GM12878 (cell line): ENCODE measurements at regions not wholly inside any gene's neighbourhood (a gene's known extent, or its start where the extent isn't known, plus 50 kb on each side); places are given as distances from the start of the nearest gene placed in this dataset.

Source experiments
- ATAC-seq: fragments of 200-7000 bp; cut with Tn5 transposase; 3 replicates; pipeline ENCODE4 v1.9.1; 2020; ENCODE audit warnings: mild to moderate bottlenecking, moderate library complexity
- BruUV-seq: library from RNA; stranded (reverse); fragments of 400-500 nt; replicated peaks from 2 replicates; lab custom pipeline; 2021; lab: Mats Ljungman, UMichigan
- CTCF ChIA-PET: fragments of 300-600 bp; sonication (Branson Sonifier 250); formaldehyde crosslinking; extraction: SDS; loops from one replicate; lab custom pipeline; 2021; ENCODE audit warnings: inconsistent platforms; lab: Yijun Ruan, JAX
- POLR2A ChIA-PET: fragments of 350-600 bp; formaldehyde crosslinking; extraction: SDS; loops from one replicate; lab custom pipeline; 2021; ENCODE audit warnings: inconsistent platforms; lab: Charles Lee
- RAD21 ChIA-PET: fragments of 300-600 bp; sonication (Branson Sonifier 250); formaldehyde crosslinking; loops from one replicate; lab custom pipeline; 2023; ENCODE audit warnings: antibody characterized with exemption; ENCODE audit not compliant: unreplicated experiment; lab: Charles Lee
- SMC1A ChIA-PET: fragments of 300-600 bp; sonication (Branson Sonifier 250); formaldehyde crosslinking; loops from one replicate; lab custom pipeline; 2023; ENCODE audit not compliant: unreplicated experiment, uncharacterized antibody; lab: Charles Lee
- DNase-seq: peaks from one replicate; pipeline ENCODE4 v3.0.0-alpha.2; 2011; ENCODE audit warnings: low read depth, low spot score
- FAIRE-seq: peaks from 3 replicates; lab custom pipeline; 2011; peaks lifted over from hg19 to GRCh38; lab: Jason Lieb, UNC
- H2AFZ ChIP-seq: 2 replicates; pipeline ENCODE4 v1.6.0; 2011; ENCODE audit warnings: low read depth, low read length, control low read depth; ENCODE audit not compliant: control insufficient read depth
- H3K27ac ChIP-seq: 2 replicates; pipeline ENCODE4 v1.5.1; 2011; ENCODE audit warnings: control low read depth; ENCODE audit not compliant: control insufficient read depth, insufficient read depth
- H3K27me3 ChIP-seq, 2 experiments: replicated peaks in 1 of 2; 2 replicates each; pipeline versions ENCODE4 v1.6.0 to v1.6.1; 2011; ENCODE audit warnings: low read length in 1 of 2; ENCODE audit not compliant: control insufficient read depth in 2 of 2, insufficient read depth in 2 of 2
- H3K36me3 ChIP-seq, 2 experiments: 2 replicates each; pipeline ENCODE4 v1.5.1; 2011; ENCODE audit warnings: low read length in 1 of 2; ENCODE audit not compliant: control insufficient read depth in 2 of 2, insufficient read depth in 2 of 2
- H3K4me1 ChIP-seq: 2 replicates; pipeline ENCODE4 v1.6.1; 2011; ENCODE audit warnings: mild to moderate bottlenecking, low read length, moderate library complexity, mixed read lengths; ENCODE audit not compliant: control insufficient read depth, insufficient read depth
- H3K4me2 ChIP-seq: 2 replicates; pipeline ENCODE4 v1.6.0; 2011; ENCODE audit warnings: control low read depth; ENCODE audit not compliant: control insufficient read depth, insufficient read depth
- H3K4me3 ChIP-seq: fragments of 200-600 bp; sonication (generic); 2 replicates; pipeline ENCODE4 v1.5.1; 2016
- H3K79me2 ChIP-seq: 2 replicates; pipeline ENCODE4 v1.6.0; 2011; ENCODE audit warnings: low read length; ENCODE audit not compliant: control insufficient read depth, insufficient read depth
- H3K9ac ChIP-seq: 2 replicates; pipeline ENCODE4 v1.8.0; 2011; ENCODE audit warnings: low read length, control low read depth, mixed read lengths; ENCODE audit not compliant: control insufficient read depth, insufficient read depth
- H3K9me3 ChIP-seq: replicated peaks from 3 replicates; pipeline ENCODE4 v1.5.1; 2011; ENCODE audit warnings: mild to moderate bottlenecking, low read length; ENCODE audit not compliant: control insufficient read depth, insufficient read depth
- H4K20me1 ChIP-seq: 2 replicates; pipeline ENCODE4 v1.6.0; 2011; ENCODE audit not compliant: control insufficient read depth, insufficient read depth
- BCLAF1 ChIP-seq: fragments of 450-650 bp; IDR thresholded peaks from 2 replicates; pipeline ENCODE4 v1.6.1; 2017; ENCODE audit warnings: antibody characterized with exemption, mild to moderate bottlenecking, moderate library complexity
- BHLHE40 ChIP-seq, 2 experiments: fragments of 450-650 bp in 1 of 2; IDR thresholded peaks; 2 replicates each; pipeline ENCODE4 v1.6.1; 2011 to 2017; ENCODE audit warnings: low read depth in 2 of 2, borderline replicate concordance in 1 of 2, improper control_type of control experiment in 1 of 2, low read length in 1 of 2, mild to moderate bottlenecking in 1 of 2
- ESRRA ChIP-seq: IDR thresholded peaks from 2 replicates; pipeline ENCODE4 v1.6.1; 2012; ENCODE audit warnings: mild to moderate bottlenecking, low read length, improper control_type of control experiment
- LARP7 ChIP-seq: fragments of 450-650 bp; IDR thresholded peaks from 2 replicates; pipeline ENCODE4 v1.6.1; 2017; ENCODE audit warnings: mild to moderate bottlenecking
- MEF2B ChIP-seq: fragments of 450-650 bp; IDR thresholded peaks from 2 replicates; pipeline ENCODE4 v1.6.1; 2018; ENCODE audit warnings: mild to moderate bottlenecking, moderate library complexity; ENCODE audit not compliant: partially characterized antibody, poor library complexity, severe bottlenecking
- NR2F1 ChIP-seq: fragments of 450-650 bp; conservative IDR thresholded peaks from 2 replicates; pipeline ENCODE4 v1.6.1; 2017; ENCODE audit warnings: mild to moderate bottlenecking
- SIX5 ChIP-seq: IDR thresholded peaks from 2 replicates; pipeline ENCODE4 v1.6.1; 2011; ENCODE audit warnings: mild to moderate bottlenecking, low read depth, low read length, moderate library complexity; ENCODE audit not compliant: severe bottlenecking
- SMAD1 ChIP-seq: fragments of 450-650 bp; IDR thresholded peaks from 2 replicates; pipeline ENCODE4 v1.6.1; 2018; ENCODE audit warnings: mild to moderate bottlenecking, low read depth; ENCODE audit not compliant: partially characterized antibody
- TBL1XR1 ChIP-seq: IDR thresholded peaks from 2 replicates; pipeline ENCODE4 v1.6.1; 2012; ENCODE audit warnings: low read depth, low read length, improper control_type of control experiment
- WGBS: methylation state at CpG from one replicate; pipeline ENCODE4 v1.1.6; 2016; ENCODE audit warnings: low lambda C conversion rate; ENCODE audit not compliant: insufficient replicate concordance, insufficient coverage; ENCODE audit errors: missing lambda C conversion rate; 5-methylcytosine and 5-hydroxymethylcytosine counted together
- in situ Hi-C: fragments of 300-500 bp; cut with MboI; formaldehyde crosslinking; loops from 9 replicates; pipeline ENCODE4 v1.14.3; 2018; ENCODE audit warnings: mixed read lengths
- intact Hi-C: fragments of 100-400 bp; cut with micrococcal nuclease; formaldehyde crosslinking; loops from one replicate; pipeline ENCODE4 v1.14.2; 2022; ENCODE audit not compliant: unreplicated experiment

- FAIRE-seq (no peak), DNase-seq (no peak), ATAC-seq (no peak)
- BruUV-seq = no TSS peak
- no peaks in the 10 kb centered on the region for H3K27me3 ChIP-seq
- no peaks in the 10 kb centered on the region for H3K79me2 ChIP-seq
- no peaks in the 10 kb centered on the region for H4K20me1 ChIP-seq
- ChIA-PET POLR2A (no interaction called here), CTCF (no interaction called here), SMC1A (no interaction called here), RAD21 (no interaction called here)
- H3K4me3 ChIP-seq = no peak overlapping the region
- H3K9me3 ChIP-seq = no peaks in the 10 kb centered on the region
- intact Hi-C loops (no loop called here), in situ Hi-C loops (no loop called here)
- no peak overlapping the region for H3K4me2 ChIP-seq
- H3K27ac ChIP-seq = no peak overlapping the region
- H3K36me3 ChIP-seq = no peaks in the 10 kb centered on the region
- H3K9ac ChIP-seq = no peak overlapping the region
- TF ChIP-seq BCLAF1 (no peak), SMAD1 (no peak), LARP7 (no peak), NR2F1 (no peak), BHLHE40 (IDR thresholded peaks at IDR 0.05; ENCODE audit: borderline replicate concordance in 1 of 2, low read depth in 2 of 2, low read length in 1 of 2) (no peak), SIX5 (no peak), TBL1XR1 (no peak), MEF2B (no peak), ESRRA (no peak)
- 28% methylated on average over 5 of the region's 5 CpGs for WGBS
- H2AFZ ChIP-seq = no peak overlapping the region
- H3K4me1 ChIP-seq = no peaks in the 10 kb centered on the region
Measured at GRCh38 chr22:27127911-27128310, 470.5 kb downstream of the MIAT start.
